MM.1S (cell line): ENCODE measurements at regions not wholly inside any gene's neighbourhood (a gene's known extent, or its start where the extent isn't known, plus 50 kb on each side); places are given as distances from the start of the nearest gene placed in this dataset.

Source experiments
- EZH2 ChIP-seq: fragments of 300-600 bp; sonication (generic); optimal IDR thresholded peaks from 2 replicates; pipeline ENCODE3; 2017; ENCODE audit warnings: low read depth, mild to moderate bottlenecking, antibody characterized with exemption, low read length, mixed read lengths
- TF ChIP-seq, protein P1 (sequence below): fragments of 300-600 bp; sonication (generic); IDR thresholded peaks from 2 replicates; pipeline ENCODE4 v1.5.1; 2016; ENCODE audit warnings: antibody characterized with exemption, low read length, mixed read lengths

DNA sequence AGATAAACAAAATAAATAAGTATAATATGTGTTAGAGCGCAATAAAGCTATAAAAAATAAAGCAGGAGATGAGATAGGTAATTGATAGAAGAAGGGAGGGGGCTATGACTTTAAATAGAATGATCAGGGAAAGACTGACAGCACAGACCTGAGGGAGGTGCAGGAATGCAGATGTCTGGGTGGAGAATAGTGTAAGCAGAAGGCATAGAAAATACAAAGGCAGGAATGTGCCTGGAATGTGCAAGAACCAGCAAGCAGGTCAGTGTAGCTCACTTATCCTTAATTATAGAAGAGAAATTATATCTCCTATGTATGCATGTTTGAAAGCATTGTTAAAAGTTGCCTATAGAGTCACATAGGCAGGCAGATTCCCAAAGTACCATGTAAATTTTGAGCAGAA lies 239.4 kb upstream of the SOX14 start:
- TF ChIP-seq, protein P1, sequence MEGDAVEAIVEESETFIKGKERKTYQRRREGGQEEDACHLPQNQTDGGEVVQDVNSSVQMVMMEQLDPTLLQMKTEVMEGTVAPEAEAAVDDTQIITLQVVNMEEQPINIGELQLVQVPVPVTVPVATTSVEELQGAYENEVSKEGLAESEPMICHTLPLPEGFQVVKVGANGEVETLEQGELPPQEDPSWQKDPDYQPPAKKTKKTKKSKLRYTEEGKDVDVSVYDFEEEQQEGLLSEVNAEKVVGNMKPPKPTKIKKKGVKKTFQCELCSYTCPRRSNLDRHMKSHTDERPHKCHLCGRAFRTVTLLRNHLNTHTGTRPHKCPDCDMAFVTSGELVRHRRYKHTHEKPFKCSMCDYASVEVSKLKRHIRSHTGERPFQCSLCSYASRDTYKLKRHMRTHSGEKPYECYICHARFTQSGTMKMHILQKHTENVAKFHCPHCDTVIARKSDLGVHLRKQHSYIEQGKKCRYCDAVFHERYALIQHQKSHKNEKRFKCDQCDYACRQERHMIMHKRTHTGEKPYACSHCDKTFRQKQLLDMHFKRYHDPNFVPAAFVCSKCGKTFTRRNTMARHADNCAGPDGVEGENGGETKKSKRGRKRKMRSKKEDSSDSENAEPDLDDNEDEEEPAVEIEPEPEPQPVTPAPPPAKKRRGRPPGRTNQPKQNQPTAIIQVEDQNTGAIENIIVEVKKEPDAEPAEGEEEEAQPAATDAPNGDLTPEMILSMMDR: no peak
- TF ChIP-seq EZH2: no peak
